Kidney tubule cell (primary cell): ENCODE measurements at regions not wholly inside any gene's neighbourhood (a gene's known extent, or its start where the extent isn't known, plus 50 kb on each side); places are given as distances from the start of the nearest gene placed in this dataset.

Experiments
- DNase-seq: peaks from one replicate; pipeline ENCODE4 v3.0.0-alpha.2; 2018; ENCODE audit warnings: low spot score

- no peak for DNase-seq
Observed at GRCh38 chr3:27861046-27862036, 139.2 kb upstream of the EOMES start.

- DNase-seq = no peak
Observed at GRCh38 chr3:27865731-27866130, 143.6 kb upstream of the EOMES start.

DNA sequence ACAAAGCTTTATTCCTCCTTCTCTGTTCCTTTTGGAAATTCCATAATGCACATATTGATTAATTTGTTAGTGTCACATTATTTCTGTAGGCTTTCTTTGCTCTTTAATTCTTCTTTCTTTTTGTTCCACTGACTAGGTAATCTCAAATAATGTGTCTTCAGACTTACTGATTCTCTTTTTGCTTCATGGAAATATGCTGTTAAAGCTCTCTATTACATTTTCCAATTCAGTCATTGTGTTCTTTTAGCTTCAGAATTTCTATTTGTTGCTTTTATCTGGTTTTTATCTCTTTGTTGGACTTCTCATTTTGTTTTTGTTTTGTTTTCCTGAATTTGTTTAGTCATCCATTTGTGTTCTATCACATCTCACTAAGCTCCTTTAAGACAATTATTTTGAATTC lies 147.0 kb upstream of the EOMES start:
- DNase-seq = no peak

DNA sequence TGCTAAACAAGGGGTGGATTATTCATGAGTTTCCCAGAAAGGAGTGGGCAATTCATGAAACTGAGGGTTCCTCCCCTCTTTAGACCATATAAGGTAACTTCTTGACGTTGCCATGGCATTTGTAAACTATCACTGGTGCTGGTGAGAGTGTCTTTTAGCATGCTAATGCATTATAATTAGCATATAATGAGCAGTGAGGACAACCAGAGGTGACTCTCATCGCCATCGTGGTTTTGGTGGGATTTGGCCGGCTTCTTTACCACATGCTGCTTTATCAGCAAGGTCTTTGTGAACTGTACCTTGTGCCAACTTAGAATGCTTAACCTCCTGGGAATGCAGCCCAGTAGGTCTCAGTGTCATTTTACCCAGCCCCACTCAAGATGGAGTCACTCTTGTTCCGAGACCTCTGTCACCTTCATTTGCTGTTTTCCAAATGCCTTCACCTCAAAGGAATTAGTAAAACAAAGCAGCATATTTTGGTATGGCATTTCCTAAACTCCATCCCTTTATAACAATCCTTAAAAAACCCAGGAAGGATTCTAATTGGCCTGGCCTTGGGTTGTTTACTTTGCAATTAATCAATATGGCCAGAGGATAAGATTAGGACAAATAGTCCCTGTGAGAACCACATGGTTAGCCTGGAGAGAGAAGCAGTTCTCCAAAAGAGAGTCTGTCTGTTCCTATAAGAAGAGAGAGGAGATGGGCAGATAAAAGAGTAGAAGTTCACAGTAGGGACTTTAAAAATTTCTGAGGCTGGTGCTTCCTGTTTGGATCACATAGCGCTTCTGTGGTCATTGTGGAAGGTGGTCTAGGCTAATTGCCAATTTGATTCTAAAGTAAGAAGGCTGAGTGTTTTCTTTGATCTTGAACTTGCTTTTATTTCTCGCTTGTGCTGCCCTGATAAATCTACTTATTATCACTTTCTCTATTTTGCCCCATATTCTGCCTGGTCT lies 155.2 kb upstream of the EOMES start:
- no peak for DNase-seq

DNA sequence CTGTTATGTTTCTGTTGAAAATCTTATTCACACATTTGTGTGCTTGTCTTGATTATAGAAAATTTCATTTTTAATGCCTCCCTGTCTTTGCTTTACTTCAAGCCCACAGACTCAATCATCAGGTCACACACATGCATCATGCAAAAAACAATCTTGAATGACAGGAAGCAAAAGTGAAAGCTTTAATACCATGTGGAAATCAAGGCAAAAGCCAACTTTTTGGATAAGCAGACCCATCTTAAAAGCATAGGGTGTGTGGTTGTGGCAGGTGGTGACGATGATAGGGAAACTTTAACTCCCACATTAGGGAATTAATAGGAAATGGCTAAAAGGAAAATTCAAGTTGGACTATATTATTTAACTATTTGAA lies 155.9 kb upstream of the EOMES start:
- DNase-seq = no peak

DNA sequence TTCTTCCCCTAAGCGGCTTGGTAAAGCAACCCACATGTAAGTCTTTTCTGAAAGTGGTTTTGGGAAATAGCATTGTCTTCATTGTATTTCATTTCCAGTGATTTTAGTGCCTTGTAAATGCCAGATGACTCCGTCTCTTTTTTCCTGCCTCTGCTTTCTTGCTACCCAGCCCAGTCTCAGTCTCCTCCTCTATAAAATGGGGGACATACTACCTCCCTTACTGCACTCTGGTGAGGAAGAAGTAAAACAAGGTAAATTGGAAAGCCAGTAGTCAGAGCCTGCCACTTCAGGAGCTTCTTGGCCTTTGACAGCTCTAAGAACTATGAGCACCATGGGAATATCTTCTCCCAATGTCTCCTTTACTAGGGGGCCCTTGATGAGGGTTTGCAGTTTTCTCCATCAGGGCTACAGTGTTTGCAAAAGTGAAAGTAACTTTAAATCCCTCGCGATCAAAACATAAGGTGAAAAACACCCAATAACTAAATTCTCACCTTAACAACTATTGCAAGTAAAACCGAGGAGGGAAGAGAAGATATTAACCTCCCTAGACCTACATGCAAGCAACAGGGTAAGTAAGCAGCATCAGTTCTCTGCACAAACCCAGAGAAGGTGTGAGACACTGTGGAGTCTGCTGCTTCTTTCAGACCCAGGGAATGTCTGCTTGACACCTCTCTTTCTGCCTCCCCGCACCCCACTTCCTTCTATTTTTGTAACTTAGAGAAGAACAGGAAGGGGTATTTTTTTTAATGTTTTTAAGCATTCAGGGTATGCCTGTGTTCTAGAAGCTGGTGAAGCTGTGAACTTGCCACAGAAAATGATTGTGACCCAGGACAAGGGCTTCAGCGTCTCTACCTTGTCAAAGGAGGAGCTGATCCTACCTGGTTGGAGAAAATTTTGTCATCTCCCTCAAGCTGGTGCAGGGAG lies 159.1 kb upstream of the EOMES start:
- no peak for DNase-seq

- no peak for DNase-seq
Observed at GRCh38 chr3:27883266-27883665, 161.1 kb upstream of the EOMES start.

DNA sequence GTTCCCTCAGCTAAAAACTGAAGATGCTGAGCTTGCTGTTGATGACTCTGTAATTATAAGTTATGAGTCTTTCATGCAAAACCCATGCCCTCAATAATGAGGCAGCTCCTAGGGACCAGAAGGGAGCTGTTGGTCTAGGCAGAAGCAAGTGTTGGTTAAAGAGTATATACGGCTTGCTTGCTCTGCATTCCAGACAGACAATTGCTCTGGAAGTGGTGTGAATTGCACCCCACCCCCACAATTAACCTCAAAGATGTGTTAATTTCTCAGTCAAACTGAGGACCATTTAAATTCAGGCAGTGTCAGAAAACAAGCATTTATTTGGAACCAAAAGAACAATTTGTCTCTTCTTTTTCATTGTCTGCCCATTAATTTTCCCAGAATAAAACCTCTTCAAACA lies 163.5 kb upstream of the EOMES start:
- no peak for DNase-seq

DNA sequence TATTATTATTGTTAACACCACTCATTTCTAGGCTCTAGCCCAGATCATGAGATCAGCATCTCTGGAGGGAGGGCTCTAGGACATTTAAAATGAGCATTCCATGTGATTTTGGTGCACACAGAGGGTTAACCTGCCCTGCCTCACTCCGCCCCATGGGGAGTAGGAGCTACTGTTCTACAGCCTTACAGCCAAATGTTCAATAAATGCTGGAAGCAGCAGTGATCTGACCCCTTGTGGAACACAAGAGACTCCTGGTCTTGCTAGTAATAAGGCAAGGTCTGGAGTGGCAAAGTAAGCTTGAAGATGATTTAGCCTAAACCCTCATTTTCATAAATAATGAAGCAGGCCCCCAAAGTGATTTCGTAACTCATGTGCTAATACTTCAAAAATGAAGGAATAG lies 166.4 kb upstream of the EOMES start:
- DNase-seq = no peak

DNA sequence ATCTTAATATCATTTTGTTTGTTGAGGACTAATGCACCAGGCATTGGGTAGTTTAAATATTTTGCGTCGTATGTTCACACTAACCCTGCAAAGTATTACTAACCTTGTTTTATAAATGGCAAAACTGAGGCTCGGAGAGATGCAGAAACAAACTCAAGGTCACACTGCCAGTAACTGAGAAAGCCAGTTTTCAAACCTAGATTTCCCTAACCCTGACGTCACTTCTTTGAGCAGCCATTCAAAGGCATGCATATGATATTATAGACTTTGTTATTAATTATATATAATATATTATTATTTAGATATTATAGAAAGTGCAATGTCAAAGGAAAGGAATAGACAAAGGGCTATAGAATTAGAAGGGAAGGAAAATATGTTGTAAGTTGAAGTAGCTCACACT lies 167.6 kb upstream of the EOMES start:
- no peak for DNase-seq

- no peak for DNase-seq
Observed at GRCh38 chr3:27900316-27900715, 178.2 kb upstream of the EOMES start.

DNA sequence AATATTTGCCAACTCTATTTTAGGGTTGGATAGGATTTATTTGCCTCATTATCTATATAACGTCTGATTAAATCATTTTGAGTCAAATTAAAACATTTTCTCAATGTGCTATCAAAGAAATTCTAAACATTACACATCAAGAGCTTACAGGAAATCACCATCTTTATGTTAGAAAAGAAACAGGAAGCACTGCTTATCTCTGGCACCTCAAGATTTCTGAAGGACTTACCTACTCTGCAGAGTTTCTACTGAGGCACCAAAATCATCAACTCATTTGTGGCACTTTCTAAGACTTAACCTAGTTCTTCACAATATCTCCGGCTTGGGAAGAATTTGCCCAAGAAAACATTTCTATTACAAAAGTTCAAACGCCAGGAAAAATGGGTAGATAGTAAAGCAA lies 181.3 kb upstream of the EOMES start:
- DNase-seq = no peak

GRCh38 chr3:27905625-27906024 lies 183.5 kb upstream of the EOMES start:
- no peak for DNase-seq

GRCh38 chr3:27907148-27907547 lies 185.0 kb upstream of the EOMES start:
- DNase-seq = no peak

DNA sequence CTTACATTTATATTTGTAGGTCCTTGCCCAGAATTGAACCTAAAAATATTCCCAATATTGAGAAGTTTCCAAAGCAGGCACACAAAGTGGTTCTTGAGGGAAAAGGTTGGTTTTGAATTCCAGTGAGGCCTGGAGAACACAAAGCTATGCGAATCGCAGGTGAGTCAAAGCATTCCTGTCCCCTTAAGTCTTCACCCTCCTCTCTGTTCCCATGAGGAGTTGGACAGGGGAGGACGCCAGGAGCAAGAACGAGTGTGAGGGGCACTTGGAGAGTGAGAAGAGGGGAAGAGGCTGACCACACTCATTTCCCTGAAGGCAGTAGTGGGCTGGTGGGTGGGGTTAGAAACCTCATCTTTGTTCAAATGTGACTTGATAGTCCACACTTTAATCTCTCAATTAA lies 185.8 kb upstream of the EOMES start:
- DNase-seq = no peak

- no peak for DNase-seq
Observed at GRCh38 chr3:27910456-27910855, 188.3 kb upstream of the EOMES start.

GRCh38 chr3:27914199-27914598 lies 192.1 kb upstream of the EOMES start:
- DNase-seq = no peak

DNA sequence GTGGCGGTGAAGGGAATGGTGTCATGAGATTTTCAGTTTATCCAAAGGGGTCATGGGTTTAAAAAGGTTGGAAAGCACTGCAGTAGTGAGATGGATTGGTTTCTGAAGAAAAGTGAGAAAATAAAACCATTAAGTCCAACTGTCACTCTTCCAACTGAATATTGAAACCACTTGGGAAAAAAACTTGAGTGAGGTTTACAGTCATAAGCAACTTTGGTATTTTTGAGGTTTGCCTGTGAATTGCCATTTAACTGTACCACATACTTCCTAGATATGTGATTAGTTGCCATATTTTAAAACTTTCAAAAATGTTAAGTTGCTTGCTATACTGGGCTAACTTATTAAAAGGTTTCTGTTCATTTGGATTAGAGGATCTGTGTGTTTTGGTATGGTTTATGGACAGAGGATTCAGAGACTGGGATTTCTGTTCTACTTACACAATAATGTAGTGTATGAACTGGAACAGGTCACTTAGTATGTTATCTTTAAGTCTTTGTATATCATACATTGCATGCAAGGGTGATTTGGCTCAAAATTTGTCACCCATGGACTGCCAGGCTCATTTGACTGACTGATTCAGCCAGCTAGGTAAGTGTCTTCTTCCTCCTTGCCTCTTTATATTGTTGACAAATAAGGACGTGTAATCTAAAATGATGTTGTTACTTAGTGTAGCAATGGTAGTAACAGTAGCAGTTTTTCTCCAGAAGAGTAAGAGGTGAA lies 201.4 kb upstream of the EOMES start:
- no peak for DNase-seq

DNA sequence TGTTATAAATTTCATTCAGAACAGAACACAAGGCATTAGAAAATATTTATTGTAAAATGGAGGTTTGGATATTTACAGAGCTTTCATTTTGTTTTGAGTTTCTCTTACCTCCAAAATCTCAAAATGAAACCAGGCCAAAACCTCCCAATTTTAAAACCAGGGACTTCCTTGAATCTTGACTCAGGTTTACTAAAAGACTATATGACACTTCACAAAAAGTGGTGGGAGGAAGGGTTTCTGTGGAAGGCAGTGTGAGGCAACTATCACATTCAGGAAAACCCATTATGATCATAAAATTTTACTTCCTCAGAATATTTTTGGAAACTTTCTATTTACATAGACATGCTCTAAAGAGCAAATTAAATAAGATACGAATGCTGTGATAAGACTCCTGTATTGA lies 205.8 kb upstream of the EOMES start:
- no peak for DNase-seq

DNA sequence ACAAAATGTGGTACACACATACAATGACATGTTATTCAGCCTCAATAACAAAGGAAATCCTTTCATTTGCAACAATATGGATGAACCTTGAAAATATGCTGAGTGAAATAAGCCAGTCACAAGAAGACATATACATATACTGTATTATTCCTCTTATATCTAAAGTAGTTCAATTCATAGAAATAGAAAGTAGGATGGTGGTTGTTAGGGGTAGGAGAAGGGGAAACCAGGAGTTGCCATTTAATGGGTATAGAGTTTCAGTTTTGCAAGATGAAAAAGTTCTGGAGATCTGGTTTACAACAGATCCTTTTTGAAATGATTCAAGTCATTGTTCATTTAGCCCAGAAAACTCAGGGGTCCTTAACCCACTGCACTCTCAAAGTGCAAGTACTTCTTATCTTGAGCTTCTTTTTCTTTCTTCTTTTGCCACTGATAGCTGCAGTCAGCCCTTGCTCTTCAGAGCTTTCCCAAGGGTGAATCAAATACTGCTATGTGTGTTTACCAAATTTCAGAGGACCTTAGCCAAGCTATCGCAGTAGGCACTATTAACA lies 208.0 kb upstream of the EOMES start:
- DNase-seq = no peak

- no peak for DNase-seq
Observed at GRCh38 chr3:27935492-27935891, 213.4 kb upstream of the EOMES start.
